Nephron (organoid): ENCODE measurements at regions not wholly inside any gene's neighbourhood (a gene's known extent, or its start where the extent isn't known, plus 50 kb on each side); places are given as distances from the start of the nearest gene placed in this dataset.
A peak's percentile ranks its signal among the peaks of the same experiment; 100 is the strongest.

ENCODE experiments used
- H3K27ac Mint-ChIP-seq, 3 experiments: 2 replicates each; pipeline ENCODE4 v1.8.0; 2020; ENCODE audit warnings: mixed read lengths in 3 of 3, mild to moderate bottlenecking in 2 of 3, moderate library complexity in 1 of 3
- H3K27me3 Mint-ChIP-seq: 2 replicates; pipeline ENCODE4 v1.8.0; 2021; ENCODE audit warnings: low read depth, mild to moderate bottlenecking, moderate library complexity, mixed read lengths
- H3K36me3 Mint-ChIP-seq: 2 replicates; pipeline ENCODE4 v1.8.0; 2020; ENCODE audit warnings: low read depth, mixed read lengths
- H3K4me1 Mint-ChIP-seq: 2 replicates; pipeline ENCODE4 v1.8.0; 2020; ENCODE audit warnings: mixed read lengths
- H3K4me3 Mint-ChIP-seq, 3 experiments: 2 replicates each; pipeline ENCODE4 v1.8.0; 2020; ENCODE audit warnings: mild to moderate bottlenecking in 3 of 3, mixed read lengths in 3 of 3, moderate library complexity in 2 of 3
- H3K9me3 Mint-ChIP-seq: 2 replicates; pipeline ENCODE4 v1.8.0; 2020; ENCODE audit warnings: mixed read lengths
- TF ChIP-seq, protein P1 (sequence below), 3 experiments: fragments of 200-600 bp; sonication (generic); IDR thresholded peaks; one replicate each; pipeline ENCODE4 v1.5.0; 2021; ENCODE audit warnings: antibody characterized with exemption in 3 of 3; ENCODE audit not compliant: unreplicated experiment in 3 of 3

- H3K36me3 Mint-ChIP-seq, result no peaks in the 10 kb centered on the region
- TF ChIP-seq, protein P1, sequence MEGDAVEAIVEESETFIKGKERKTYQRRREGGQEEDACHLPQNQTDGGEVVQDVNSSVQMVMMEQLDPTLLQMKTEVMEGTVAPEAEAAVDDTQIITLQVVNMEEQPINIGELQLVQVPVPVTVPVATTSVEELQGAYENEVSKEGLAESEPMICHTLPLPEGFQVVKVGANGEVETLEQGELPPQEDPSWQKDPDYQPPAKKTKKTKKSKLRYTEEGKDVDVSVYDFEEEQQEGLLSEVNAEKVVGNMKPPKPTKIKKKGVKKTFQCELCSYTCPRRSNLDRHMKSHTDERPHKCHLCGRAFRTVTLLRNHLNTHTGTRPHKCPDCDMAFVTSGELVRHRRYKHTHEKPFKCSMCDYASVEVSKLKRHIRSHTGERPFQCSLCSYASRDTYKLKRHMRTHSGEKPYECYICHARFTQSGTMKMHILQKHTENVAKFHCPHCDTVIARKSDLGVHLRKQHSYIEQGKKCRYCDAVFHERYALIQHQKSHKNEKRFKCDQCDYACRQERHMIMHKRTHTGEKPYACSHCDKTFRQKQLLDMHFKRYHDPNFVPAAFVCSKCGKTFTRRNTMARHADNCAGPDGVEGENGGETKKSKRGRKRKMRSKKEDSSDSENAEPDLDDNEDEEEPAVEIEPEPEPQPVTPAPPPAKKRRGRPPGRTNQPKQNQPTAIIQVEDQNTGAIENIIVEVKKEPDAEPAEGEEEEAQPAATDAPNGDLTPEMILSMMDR (IDR thresholded peaks at IDR 0.05; ENCODE audit: unreplicated experiment in 3 of 3), result no peak
- H3K4me3 Mint-ChIP-seq, result no peak overlapping the region
- peaks cover 5% of the 10 kb centered on the region for H3K9me3 Mint-ChIP-seq
- H3K27ac Mint-ChIP-seq, result no peak overlapping the region
- peaks cover 20% of the 10 kb centered on the region for H3K27me3 Mint-ChIP-seq
- peaks cover 2% of the 10 kb centered on the region for H3K4me1 Mint-ChIP-seq
Measured at GRCh38 chr2:105621038-105621437, 123.7 kb upstream of the NCK2 start.

GRCh38 chr2:105618351-105618659, 126.4 kb upstream of the NCK2 start:
- TF ChIP-seq, protein P1 (IDR thresholded peaks at IDR 0.05; ENCODE audit: unreplicated experiment in 3 of 3), result no peak
- Mint-ChIP-seq H3K9me3 (peaks cover under 1% of the 10 kb centered on the region), H3K4me1 (peaks cover 13% of the 10 kb centered on the region), H3K27ac (no peak overlapping the region), H3K27me3 (peaks cover 20% of the 10 kb centered on the region), H3K36me3 (no peaks in the 10 kb centered on the region), H3K4me3 (no peak overlapping the region)

DNA sequence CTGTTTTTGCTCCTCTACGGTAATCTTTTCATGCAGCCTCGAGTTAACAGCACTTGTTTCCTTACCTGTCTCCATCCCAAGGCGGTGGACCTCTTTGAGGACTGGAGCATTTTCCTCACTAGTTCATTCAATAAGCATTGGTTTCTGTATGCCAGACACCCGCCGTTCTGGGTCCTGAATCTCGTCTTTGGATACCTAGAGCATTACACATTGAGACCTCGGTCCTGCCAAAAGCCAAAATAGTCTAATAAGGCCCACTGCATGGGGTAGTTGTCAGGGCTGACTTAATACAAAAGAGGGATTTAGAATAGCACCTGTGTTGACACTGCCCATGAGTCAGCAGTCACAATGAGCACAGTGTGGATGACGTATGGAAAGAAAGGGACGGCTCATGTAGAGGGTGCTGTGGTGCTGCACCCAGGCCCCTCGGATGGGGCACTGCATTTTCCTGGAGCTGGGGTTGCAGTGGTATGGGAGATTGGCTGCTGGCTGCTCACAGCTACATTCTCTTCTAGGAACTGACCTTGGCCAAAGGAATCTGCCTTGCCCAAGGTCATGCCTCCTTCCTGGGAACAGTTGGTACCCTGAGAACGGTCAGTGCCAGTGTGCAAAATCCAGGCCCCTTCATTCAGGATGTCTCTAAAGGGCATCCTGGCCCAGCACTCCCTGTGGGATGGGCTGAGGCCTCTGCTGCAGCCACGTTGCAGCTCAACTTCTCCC, 126.9 kb upstream of the NCK2 start:
- H3K27me3 Mint-ChIP-seq, result peaks cover 20% of the 10 kb centered on the region
- no peaks in the 10 kb centered on the region for H3K9me3 Mint-ChIP-seq
- H3K4me1 Mint-ChIP-seq, result peaks cover 13% of the 10 kb centered on the region
- TF ChIP-seq, protein P1 (IDR thresholded peaks at IDR 0.05; ENCODE audit: unreplicated experiment in 3 of 3), result no peak
- no peak overlapping the region for H3K27ac Mint-ChIP-seq
- H3K4me3 Mint-ChIP-seq, result no peak overlapping the region
- H3K36me3 Mint-ChIP-seq, result no peaks in the 10 kb centered on the region

- peaks cover 32% of the 10 kb centered on the region for H3K4me1 Mint-ChIP-seq
- H3K9me3 Mint-ChIP-seq, result no peaks in the 10 kb centered on the region
- peak overlapping the region in 1 of 3 experiments; percentile 42 for H3K4me3 Mint-ChIP-seq
- H3K27me3 Mint-ChIP-seq, result peaks cover 13% of the 10 kb centered on the region
- no peaks in the 10 kb centered on the region for H3K36me3 Mint-ChIP-seq
- TF ChIP-seq, protein P1 (IDR thresholded peaks at IDR 0.05; ENCODE audit: unreplicated experiment in 3 of 3), result no peak
- peak overlapping the region in 1 of 3 experiments; percentile 86 for H3K27ac Mint-ChIP-seq
Measured at GRCh38 chr2:105615305-105615704, 129.4 kb upstream of the NCK2 start.

DNA sequence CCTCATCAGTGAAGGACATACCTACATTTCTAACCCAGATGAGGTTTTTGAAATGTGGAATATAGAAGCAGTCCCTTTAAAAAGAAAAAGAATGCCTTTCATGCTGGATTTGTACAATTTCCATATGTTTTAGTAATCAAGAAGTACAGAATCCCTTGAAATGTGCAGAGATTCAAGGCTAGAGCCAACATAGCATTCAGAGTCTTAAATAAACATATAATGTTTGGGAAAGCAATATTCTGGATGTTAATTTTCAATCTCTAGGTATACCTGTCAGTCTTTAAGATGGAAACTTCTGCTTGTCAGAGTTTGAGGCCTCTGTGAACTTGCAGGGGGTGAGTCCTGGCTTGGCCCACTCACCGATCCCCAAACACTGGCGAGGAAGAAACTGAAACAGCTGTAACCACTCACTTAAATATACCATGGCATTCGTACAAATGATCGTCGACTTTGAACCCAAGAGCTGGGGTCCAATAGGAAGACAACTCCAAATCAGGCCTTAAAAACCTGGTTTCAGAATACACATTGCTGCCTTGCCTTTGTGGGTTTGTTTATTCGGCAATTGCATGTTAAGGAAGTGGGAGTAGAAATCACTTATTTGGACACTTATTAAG, 132.8 kb upstream of the NCK2 start:
- Mint-ChIP-seq H3K9me3 (no peaks in the 10 kb centered on the region), H3K36me3 (no peaks in the 10 kb centered on the region), H3K4me3 (peak overlapping the region in 1 of 3 experiments; percentile 25), H3K4me1 (peaks cover 37% of the 10 kb centered on the region), H3K27me3 (peaks cover 12% of the 10 kb centered on the region), H3K27ac (peak overlapping the region; percentile 78 to 90 (median 85))
- TF ChIP-seq, protein P1 (IDR thresholded peaks at IDR 0.05; ENCODE audit: unreplicated experiment in 3 of 3), result no peak

DNA sequence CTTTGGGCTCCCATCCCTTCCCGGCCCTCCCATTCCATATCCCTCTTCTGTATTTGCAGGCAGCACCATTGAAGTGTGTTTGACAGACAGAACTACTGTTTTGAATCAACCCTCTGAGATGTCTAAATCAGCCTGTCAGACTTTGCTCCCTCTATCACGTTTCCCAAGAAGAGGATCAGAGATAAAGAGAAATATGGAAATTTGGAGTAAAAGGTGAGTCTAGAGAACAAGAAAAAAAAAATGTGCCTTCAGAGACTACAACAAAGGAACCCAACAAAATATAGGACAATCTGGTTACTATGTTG, 133.4 kb upstream of the NCK2 start:
- Mint-ChIP-seq H3K27ac (peak overlapping the region; percentile 60 to 79 (median 68)), H3K27me3 (peaks cover 8% of the 10 kb centered on the region), H3K4me3 (no peak overlapping the region), H3K4me1 (peaks cover 37% of the 10 kb centered on the region), H3K9me3 (no peaks in the 10 kb centered on the region), H3K36me3 (no peaks in the 10 kb centered on the region)
- TF ChIP-seq, protein P1 (IDR thresholded peaks at IDR 0.05; ENCODE audit: unreplicated experiment in 3 of 3), result no peak
